Right renal pelvis (tissue), 4 donors: ENCODE measurements at regions not wholly inside any gene's neighbourhood (a gene's known extent, or its start where the extent isn't known, plus 50 kb on each side); places are given as distances from the start of the nearest gene placed in this dataset.
"Not testable (repeated sequence)": the region's sequence is repeated elsewhere in the genome, so short reads cannot be mapped to it uniquely, and the experiment has no call there.

Experiments
- DNase-seq, 4 donors: peaks; one replicate each; pipeline ENCODE4 v3.0.0-alpha.2; 2013; ENCODE audit warnings: low read depth in 4 of 4, low spot score in 3 of 4, missing footprints in 1 of 4

DNA sequence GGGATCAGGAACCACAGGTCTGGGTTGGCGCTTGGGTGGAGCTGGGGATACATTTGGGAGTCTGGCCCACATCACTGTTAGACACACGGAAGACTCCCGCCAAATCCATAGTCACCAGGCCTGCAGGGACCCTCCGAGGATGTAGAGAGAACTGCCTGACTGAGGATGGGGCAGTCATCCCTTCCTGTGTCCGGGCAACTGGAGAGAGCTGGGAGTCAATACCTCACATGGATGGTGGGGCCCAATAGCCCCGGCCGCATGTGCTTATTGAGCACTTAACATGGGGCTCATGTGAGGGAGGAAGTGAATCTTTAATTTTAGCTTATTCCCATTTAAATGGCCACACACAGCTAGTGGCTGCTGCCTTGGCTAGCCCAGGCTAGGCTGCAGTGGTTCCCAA is 124.5 kb downstream of the TLR5 start:
- no peak for DNase-seq

DNA sequence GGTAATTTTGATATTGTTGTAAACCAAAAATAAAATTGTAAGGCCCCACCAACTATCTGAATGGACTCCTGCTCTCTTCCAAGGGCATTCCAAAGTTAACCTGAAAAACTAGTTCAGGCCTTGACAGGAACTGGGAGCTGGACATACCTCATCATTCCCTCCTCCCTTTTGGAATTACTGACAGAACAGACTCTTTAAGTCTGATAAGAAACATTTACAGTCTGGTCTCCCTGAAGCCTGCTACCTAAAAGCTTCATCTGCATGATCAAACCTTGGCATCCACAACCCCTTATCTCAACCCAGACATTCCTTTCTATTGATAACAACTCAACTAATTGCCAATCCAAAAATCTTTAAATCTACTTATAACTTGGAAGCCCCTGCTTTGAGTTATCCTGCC is 123.8 kb downstream of the TLR5 start:
- no peak for DNase-seq

DNA sequence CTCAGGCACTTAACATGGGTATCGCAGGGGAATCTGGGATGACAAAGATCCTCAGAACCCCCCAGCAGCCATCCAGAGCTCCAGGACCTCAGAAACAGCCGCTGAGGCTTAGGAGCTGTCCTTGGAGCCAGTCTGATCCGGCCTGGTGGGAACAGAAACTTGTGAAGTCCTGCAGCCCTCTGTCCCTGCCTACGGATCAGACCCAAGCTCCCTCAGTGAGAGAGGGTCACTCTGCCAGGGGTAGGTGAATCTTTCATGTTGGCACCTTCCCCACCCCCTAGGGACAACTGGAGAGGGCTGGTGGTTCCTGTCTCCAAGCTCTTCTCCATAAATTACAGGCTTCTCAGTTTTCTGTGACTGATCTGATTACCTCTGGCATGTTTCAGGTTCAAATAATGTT is 122.3 kb downstream of the TLR5 start:
- no peak for DNase-seq

DNA sequence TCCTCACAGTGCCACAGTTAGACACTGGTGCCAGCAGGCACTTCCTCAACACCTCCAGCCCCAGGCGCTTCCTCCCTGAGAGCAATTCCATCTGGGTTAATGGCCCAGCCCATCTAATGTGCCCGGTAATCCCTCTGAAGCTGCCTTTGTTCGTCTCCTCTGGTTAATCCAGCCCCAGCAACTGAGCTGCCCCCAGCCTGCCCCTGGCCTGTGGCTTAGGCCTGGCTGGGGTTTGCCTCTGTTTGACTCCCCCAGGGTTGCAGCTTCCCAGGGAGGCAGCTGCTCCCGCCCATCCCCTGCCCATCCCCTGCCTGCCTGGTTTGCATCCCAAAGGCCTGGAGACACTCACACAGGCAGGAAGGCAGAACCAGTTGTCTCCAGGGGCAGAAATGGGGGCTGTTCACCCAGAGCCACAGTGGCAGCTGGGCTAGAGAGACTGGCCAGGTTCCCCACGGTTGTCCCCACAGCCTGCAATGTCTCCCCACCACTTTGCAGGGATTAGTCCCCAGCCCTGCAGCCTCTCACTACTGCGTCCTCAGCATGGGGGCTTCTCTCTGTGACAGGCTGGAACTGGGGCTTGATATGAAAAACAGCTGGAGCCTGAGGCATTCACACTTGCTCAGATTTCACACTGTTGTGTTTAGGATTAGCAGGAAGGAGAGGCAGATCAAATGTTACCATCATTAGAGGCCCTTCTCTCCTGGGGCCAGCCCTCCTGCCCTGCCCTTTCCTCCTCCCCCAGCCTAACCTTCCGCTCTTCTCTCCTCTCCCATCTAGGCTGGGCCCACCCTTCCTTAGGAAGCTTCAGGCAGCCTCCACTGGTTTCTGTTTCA is 120.2 kb downstream of the TLR5 start:
- DNase-seq = no peak

DNA sequence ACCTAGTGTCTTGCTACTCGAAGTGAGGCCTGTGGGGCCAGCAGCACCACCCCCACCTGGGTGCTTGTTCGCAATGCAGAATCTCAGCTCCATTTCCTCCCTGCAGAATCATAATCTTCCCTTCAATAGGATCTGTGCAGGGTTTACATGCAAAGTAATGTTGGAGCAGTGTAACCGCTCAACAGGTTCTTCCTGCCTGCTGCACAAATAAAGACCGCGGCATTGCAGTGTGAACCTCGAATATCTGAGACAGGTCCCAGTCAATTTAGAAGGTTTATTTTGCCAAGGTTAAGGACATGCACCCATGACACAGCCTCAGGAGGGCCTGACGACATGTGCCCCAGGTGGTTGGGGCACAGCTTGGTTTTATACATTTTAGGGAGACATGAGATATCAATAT is 119.2 kb downstream of the TLR5 start:
- no peak for DNase-seq

DNA sequence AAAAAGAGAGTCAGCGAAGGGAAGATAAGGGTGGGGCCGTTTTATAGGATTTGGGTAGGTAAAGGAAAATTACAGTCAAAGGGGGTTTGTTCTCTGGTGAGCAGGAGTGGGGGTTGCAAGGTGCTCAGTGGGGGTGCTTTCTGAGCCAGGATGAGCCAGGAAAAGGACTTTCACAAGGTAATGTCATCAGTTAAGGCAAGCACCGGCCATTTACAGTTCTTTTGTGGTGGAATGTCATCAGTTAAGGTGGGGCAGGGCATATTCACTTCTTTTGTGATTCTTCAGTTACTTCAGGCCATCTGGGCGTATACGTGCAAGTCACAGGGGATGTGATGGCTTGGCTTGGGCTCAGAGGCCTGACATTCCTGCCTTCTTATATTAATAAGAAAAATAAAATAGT is 118.6 kb downstream of the TLR5 start:
- DNase-seq = not testable (repeated sequence)

DNA sequence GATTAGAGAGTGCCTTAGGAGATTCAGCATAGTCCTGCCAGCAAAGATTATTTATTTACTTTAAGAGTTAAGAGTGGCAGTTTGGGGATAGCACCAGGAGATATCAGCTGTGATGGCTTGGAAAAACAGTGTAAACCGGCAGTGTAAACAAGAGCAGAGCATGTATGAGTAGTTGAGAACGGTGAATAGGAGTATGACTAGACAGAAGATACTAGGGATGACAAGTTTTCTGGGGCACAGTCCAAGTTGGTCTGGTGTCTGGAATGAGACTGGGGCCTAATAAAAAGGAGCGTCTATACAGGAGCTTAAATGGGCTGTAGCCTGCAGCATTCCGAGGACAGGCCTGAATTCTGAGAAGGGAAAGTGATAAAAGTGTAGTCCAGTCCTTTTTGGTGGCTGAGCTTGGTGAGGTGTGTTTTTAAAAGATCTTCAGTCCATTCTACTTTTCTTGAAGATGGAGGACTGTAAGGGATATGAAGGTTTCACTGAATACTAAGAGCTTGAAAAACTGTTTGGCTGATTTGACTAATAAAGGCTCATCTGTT is 117.8 kb downstream of the TLR5 start:
- not testable (repeated sequence) for DNase-seq

DNA sequence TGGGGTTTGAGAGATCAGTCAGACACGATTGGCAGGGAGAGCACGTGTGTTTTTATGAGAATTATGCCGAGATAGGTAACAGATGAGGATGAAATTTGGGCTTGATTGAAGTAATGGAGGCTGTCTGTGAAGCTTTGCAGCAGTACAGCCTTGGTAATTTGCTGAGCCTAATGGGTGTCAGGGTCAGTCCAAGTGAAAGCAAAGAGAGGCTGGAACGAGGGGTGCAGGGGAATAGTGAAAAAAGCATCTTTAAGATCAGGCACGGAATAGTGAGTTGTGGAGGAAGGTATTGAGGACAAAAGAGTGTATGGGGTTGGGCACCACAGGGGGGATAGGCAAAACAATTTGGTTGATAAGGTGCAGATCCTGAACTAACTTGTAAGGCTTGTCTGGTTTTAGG is 116.4 kb downstream of the TLR5 start:
- not testable (repeated sequence) for DNase-seq

DNA sequence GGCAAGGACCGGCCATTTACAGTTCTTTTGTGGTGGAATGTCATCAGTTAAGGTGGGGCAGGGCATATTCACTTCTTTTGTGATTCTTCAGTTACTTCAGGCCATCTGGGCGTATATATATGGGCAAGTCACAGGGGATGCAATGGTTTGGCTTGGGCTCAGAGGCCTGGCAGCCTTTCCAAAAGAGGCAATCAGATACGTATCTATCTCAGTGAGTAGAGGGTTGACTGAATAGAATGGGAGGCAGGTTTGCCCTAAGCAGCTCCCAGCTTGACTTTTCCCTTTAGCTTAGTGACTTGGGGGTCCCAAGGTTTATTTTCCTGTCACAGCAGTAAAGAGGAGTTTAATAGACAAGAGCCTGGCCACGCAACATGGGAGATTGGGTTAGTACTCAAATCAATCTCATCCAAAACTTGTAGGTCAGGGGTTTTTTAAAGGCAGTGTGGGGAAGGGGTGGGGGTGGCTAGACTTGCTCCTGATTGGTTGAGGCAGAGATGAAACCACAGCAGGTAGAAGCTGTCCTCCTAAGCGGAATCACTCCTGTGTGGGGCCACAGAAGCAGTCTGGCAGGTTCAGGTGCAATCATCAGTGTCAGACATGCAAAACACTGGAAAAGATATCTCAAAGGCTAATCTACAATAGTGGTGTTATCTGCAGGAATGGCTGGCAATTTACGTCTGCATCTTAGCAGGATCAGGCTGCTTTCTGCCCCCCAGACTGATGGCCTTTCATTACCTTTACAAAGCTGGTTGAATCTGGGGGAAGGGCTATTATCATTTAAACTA is 112.9 kb downstream of the TLR5 start:
- no peak for DNase-seq

DNA sequence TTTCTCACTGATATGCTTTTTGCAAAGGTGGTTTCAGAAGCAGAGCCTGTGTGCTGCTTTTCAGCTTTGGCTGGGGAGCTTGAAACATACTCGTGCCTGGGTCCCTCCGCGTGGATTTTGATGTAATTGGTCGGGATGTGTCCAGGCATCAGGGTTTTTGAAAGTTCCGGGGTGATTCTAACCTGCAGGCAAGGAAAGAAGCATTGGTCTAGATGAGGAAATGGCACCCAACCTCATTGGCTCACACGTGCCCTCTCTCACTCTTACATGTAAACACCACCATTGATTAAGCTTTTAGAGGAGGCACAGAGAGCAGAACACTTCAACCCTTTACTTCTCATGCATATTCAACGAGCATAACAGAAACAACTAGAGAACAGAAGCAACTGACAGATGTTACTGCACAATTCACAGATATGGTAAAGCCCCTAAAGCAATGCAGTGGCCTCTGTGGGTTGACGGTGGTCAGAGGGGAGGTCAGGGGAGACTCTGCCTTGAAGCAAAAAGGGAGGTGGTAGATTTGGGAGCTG is 112.1 kb downstream of the TLR5 start:
- DNase-seq = no peak

DNA sequence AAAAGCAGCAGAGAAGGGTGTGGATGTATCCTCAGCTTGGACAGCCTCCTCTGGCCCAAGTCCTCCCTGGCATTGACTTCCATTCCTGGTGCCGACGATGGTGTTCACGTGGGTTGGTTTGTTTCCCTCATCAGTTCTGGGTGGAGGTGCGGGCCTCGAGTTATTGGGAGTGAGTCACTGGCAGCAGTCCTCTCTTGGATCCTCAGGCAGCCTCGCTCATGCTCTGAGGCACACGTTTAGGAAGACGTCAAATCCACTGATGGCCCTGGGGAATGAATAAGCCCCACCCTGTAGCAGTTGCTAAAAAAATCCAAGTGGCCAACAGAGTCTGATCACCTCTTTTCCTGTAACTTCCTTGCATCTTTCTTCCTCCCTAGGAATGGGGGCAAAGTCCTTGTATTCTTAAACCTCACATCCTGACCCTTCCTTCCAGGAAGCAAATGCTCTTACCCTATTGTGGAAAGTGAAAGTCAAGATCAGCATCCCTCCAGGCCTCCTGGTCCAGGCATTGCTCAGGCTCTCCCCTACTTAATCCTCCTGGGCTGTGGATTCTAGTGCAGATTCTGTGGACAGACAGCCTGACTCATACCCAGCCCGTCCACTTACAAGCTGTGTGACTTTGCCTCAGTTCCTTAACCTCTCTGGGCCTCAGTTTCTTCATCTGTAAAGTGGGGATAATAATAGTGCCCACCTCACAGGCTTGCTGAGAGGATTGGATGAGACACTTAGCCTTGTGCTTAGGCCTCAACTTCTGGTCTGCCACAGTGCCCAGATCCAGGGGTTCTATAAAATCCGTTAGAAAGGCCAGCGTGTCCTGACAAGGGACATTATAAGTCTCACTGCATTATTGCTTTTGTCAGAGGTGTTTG is 111.1 kb downstream of the TLR5 start:
- DNase-seq = no peak

DNA sequence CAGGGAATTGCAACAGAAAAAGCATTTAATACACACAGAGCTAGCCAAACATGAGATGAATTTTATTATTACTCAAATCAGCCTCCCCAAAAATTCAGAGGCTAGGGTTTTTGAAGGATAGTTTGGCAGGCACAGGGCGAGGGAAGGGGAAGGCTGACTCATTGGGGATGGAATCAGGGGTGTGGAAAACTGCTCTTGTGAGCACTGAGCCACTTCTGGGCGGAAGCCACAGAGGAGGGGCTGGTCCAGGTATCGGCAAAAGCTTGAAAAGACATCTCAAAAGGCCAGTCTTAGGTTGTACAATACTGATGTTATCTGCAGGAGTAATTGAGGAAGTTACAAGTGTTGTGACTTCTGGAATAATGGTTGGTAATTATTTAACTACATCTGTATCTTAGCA is 109.4 kb downstream of the TLR5 start:
- no peak for DNase-seq

DNA sequence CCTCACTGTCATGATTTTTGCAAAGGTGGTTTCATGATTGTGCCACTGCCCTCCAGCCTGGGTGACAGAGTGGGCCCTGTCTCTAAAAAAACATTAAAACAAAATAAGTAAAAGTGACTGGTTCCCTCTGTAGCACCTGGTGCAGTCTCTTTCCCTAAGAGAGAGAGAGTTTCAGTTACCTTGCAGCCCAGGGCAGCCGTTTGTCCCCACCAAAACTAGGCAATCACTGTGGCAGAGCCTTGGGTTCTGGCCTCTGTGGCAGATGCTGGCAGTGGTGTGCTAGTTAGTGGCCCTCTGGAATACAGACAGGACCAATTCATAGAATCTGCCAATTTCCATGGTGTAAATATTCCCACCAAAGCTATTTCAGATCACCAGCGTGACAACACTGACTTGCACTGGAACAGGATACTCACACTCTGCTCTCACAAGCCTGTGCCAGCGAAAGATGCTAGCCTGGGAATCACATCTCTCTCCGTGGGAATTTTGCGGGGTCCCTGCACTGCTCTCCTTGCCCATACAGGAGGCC is 108.7 kb downstream of the TLR5 start:
- DNase-seq = no peak

DNA sequence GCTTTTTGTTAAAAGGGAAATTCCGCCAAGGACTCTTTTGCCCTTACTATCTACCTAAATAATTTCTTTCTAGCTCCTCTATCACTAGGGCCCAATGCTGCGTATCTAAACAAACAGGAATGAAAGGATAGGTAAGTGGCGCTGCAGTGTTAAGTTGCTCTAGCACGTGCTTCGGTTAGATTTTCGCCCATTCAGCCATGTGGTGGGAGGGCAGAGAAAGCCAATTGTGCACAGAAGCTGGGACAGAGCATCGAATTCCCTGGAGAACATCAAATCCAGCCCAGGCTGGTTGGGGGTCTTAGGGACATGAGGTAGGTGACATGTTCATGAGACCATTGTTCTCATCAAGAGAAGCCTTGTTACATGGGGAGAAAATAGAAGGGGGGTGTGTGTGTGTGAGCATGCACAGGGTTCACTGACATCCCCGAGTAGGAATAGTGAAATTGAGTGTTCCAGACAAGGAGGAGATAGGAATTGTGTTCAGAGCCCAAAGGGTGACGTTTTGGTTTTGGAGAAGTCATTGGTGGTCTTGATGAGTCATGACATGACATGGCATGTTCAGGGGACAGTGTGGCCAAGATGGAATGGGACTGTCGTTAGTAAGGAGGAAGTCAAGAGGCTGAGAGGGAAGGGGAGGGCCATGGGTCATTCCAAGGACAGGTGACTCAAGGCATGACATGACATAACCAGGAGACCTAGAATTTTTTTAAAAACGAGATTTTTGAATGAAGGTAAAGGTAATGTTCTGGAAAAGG is 107.1 kb downstream of the TLR5 start:
- DNase-seq = no peak

DNA sequence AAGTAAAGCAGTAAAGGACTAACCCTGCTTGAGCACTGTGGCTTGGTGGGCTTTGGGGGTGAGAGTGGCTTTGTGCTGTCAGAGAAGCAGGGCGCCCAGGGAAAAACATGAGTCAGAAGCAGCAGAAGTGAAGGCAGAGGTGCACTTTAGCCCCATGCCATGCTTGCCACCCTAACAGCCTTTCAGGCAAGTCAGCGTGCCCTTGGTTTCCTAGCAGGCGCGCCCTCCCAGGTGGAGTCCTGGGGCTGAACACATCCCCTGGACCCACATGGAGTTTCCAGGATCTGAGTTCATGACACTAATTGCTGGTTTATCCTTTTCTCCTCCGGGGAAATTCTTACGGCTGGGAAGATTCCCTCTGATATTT is 106.6 kb downstream of the TLR5 start:
- DNase-seq = no peak

DNA sequence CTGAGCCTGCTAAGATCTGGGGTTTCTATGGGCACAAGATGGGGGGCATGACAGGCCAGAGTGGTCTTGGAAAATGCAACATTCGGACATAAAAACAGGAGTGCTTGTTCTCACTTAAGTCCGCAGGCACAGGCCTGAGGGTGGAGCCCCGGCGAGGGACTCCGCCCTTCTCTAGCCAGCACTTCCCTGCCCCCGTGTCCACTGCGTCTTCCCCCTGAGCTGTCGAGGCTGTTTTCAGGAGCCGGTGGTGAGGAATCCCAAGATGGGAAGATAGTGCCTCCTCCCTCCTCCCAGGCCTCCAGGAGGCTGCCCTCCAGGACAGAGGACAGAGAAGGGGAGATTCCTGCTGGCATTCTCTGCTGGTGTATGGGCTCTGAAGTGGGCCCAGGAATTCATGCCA is 105.2 kb downstream of the TLR5 start:
- no peak for DNase-seq

DNA sequence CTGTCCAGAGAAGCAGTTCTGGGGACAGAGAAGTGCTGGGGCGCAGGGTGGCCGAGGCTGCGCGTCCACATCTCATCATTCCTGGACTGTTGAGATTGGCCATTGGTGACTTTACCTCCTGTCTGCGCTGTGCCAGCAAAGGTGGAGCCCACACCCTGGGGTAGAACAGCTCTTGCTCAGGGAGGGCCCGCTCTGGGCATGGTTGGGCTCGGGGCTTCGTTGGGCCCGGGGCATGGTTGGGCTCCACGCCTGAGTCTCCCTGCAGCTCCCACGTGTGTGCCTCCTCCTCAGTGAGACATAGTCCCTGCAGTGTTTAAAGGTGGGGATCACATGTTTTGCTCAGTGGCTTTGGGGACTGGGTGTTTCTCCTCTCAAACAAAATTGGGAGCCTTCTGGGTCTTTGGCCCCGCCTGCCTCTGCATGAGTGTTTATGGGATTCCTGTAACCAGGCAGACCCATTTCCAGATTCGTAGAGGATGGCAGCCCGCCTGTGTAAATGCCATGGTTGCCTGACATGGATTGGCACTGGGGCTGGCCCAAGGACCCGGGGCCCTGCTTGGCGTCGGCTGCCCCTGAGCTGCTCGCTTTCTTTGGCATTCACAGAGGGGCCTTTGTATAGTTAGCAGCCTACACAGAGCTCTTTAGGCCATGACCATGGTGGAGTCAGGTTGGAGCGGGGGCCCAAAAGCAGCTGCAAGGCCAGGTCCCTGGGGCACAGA is 104.6 kb downstream of the TLR5 start:
- DNase-seq = no peak

DNA sequence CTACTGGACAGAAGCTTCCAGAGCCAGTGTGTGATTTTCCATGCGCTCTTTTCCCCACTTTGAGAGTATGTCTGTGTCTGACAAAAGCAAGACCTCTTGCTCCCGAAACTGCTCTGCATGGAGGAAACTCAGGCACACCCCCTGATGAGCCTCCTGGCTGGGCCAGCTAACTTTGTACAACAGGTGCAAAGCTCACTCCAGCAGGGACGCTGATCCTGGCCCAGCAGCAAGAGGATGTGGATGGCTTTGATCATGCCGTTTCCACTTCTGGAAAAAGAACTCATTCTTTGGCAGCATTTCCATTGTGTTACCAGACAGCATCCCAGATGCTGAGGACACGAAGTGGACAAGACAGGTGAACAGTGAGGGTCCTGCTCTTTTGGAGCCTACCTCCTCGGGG is 103.1 kb downstream of the TLR5 start:
- DNase-seq = no peak

DNA sequence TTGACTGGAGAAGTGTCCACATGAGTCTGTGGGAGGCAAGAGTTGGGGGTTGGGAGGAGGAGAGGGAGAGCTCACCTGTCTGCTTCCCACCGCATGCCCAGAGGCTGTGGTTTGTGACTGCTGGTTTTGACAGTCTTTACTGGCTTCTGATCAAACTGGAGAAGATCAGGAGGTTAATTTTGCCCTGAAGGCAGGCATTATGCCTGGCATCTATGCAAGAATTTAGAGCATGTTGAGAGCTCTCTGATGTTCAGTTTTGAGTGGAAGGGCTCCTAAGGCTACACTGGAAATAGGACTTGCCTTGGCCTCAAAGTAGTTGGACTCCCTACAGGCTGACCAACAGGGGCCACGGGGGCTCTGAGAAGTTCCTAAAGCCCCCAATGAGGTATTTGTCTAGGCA is 101.6 kb downstream of the TLR5 start:
- peak in 1 of 4 donors; percentile 6 for DNase-seq
